ENCODE measurements at regions not wholly inside any gene's neighbourhood (a gene's known extent, or its start where the extent isn't known, plus 50 kb on each side); places are given as distances from the start of the nearest gene placed in this dataset.
"Not testable (repeated sequence)": the region's sequence is repeated elsewhere in the genome, so short reads cannot be mapped to it uniquely, and the experiment has no call there.

GRCh38 chr6:56838016-56838555 is 116.8 kb upstream of the BEND6 start:
- DNase-seq = no peak

- no peak for DNase-seq
Measured at GRCh38 chr6:56837322-56837894, 117.5 kb upstream of the BEND6 start.

GRCh38 chr6:56835612-56836011 is 119.3 kb upstream of the BEND6 start:
- DNase-seq = no peak

GRCh38 chr6:56833873-56834272 is 121.0 kb upstream of the BEND6 start:
- no peak for DNase-seq

DNA sequence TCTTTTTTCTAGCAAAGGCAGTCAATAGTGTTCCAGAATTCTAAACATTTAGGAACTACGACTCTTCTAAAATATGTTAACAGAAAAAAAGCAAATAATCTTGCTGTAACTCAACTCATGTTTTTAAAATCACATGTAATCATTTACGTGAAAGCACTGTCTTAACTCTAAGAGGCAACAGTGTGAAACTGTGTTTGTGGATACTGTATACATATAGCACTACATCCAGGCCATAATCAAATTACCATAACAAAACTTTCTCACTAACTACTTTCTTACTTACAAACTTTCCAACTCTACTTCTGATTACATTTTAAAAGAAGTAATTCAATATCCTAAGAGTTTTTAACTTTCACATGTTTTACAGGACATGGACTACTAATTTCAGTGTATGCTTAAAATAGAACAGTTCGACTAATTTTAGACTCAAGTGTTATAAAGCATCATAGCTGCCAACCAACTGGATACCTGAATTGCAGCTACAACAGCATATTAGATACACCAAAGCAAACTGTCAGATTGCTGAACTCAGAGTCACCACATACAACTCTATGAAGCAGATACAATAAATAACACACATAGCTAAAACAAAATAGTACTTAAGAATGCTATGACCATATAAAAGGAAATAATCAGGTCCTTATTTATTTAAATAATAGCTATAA is 121.6 kb upstream of the BEND6 start:
- DNase-seq = no peak

GRCh38 chr6:56832225-56832624 is 122.7 kb upstream of the BEND6 start:
- DNase-seq = no peak

DNA sequence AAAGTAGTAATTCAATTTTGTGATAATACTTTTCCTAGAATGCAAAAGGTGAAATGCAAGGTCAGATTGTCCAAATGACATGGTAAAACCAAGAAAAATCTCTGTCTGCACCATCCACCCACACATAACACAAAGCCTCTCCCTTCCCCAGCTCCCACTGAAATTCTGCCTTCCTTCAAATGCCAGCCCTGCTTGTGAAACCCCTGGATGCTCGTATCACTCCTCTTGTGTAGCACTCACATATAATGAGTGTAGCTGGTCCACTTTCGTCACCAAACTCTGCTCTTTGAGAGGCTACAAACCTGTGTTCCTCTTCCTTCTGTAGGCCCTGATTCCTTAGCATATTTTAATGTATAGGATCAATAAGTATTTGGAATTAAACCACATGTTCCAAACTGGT is 123.6 kb upstream of the BEND6 start:
- no peak for DNase-seq

- DNase-seq = no peak
Measured at GRCh38 chr6:56827908-56828649, 126.8 kb upstream of the BEND6 start.

- not testable (repeated sequence) for DNase-seq
Measured at GRCh38 chr6:56824431-56824830, 130.5 kb upstream of the BEND6 start.

- no peak for DNase-seq
Measured at GRCh38 chr6:56821005-56821432, 133.9 kb upstream of the BEND6 start.

DNA sequence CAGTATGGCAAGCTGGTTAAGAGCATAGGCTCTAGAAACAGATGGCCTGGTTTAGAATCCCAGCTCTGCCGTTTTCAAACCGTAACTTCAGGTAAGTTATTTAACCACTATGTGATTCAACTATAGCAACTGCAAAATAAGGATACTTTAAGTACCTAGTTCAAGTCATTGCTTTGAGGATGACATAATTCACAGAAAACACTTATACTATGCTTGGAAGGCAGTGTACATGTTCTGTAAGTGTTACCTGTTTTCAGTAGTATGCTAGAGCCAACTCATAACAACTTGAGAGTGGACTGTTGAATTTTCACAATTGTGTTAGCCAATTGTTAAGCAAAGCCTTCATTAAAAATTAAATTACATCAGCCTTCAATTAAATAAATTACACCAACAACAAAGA is 134.8 kb upstream of the BEND6 start:
- no peak for DNase-seq

DNA sequence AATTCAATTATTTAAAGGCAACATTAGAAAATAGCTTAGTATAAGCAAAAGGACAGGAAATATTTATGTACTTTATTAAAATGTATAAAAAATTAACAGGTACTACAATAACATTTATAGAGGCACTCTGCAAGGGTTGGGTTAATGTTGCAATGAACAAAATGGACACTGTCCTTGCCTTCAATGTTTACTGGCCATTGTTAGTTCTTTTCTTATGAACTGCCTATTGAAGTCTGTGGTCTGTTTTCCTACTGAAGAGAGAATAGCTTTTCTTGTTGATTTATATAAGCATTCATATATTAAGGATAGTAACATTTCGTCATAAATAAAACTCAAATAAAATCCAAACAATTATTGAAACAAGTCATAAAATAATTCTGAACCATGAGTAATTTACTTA is 135.3 kb upstream of the BEND6 start:
- DNase-seq = no peak

- DNase-seq = no peak
Measured at GRCh38 chr6:56816370-56816769, 138.5 kb upstream of the BEND6 start.

DNA sequence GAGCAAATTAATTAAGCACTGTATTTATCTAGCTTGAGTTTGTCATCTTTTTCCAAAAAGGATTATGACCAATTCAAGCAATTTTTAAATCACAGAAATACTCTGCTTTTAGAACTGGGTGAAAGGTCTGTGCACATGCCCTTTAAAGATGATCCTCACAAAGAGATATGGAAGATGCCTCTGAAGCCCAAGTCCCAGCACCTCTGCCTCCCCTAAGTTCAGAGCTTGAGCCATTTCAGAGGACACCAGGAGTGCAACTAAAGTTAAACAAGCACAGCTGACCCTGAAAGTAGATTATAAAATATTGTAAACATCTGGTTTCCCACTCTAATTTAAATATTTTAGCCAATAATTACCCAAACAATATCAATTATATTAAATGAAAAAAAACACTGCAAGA is 139.5 kb upstream of the BEND6 start:
- DNase-seq = no peak

DNA sequence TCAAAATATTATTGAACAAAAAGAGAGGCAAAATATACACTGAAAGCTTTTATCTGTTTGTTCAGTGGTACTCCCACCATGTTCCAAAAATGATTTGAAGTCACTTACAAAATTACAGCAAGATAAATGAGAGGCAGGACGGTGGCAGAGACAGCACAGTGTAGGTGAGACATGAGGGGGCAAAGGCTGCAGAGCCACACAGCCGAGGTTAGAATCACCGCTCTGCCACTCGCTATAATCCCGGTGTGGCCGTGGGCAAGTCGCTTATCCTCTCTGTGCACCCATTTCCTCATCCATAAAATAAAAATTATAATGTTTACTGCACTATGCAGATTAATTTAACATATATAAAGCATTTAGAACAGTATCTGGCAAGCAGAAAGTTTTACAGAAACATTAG is 140.1 kb upstream of the BEND6 start:
- DNase-seq = no peak

- DNase-seq = no peak
Measured at GRCh38 chr6:56814308-56814707, 140.6 kb upstream of the BEND6 start.

- not testable (repeated sequence) for DNase-seq
Measured at GRCh38 chr6:56812851-56813250, 142.1 kb upstream of the BEND6 start.

GRCh38 chr6:56808871-56809359 is 146.0 kb upstream of the BEND6 start:
- DNase-seq = no peak

- DNase-seq = no peak
Measured at GRCh38 chr6:56807989-56808337, 146.9 kb upstream of the BEND6 start.

- DNase-seq = no peak
Measured at GRCh38 chr6:56807326-56807988, 147.4 kb upstream of the BEND6 start.

DNA sequence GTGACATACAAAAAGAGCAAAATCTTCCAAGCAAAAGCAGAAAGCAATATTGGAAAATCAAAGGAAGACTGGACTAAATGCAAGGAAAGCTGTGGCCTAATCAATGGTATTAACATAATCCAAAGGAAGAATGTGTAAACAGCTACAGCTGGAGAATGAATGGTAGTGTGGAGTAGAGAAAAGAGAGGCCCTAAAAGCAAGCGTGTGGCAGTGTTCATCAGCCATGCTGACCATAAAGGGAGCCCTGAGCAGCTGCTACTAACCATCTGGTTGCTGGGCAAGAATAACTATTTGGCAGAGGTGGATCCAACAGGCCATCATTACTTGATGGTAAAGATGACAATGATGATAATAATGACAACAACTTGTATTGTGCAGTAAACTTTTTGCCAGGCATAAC is 148.5 kb upstream of the BEND6 start:
- DNase-seq = no peak

DNA sequence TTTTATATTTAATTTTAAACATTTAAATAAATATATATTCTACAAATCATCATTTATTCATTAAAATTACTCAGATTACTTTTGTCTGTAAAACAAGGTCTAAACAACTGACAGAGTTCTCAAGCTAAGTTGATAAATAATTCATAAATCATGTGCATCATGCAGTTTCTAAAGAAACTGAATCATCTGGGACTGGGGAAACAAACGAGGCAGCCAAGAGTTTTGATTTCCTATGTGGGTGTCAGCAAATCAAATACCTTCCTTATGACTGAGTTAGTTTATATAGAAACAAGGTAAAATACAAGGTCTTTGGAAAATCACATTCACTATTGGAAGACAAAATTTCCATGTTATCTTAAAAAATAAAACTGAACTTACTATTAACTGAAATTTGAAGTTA is 149.9 kb upstream of the BEND6 start:
- DNase-seq = no peak

- DNase-seq = no peak
Measured at GRCh38 chr6:56803594-56803993, 151.3 kb upstream of the BEND6 start.
